Esophagus squamous epithelium (tissue), 4 donors: ENCODE measurements at regions not wholly inside any gene's neighbourhood (a gene's known extent, or its start where the extent isn't known, plus 50 kb on each side); places are given as distances from the start of the nearest gene placed in this dataset.

Experiments used
- CTCF ChIP-seq, 6 experiments: fragments of 450-650 bp in 4 of 6; fragments of 200-600 bp in 2 of 6; sonication (generic) in 2 of 6; IDR thresholded peaks; one replicate each; pipeline ENCODE4 v1.5.1; 2016 to 2019; ENCODE audit warnings: antibody characterized with exemption in 6 of 6, mild to moderate bottlenecking in 4 of 6, moderate library complexity in 4 of 6
- POLR2A ChIP-seq, 4 donors: fragments of 450-650 bp; IDR thresholded peaks; one replicate each; pipeline ENCODE4 v1.6.1; 2017; ENCODE audit warnings: antibody characterized with exemption in 4 of 4, mild to moderate bottlenecking in 4 of 4, moderate library complexity in 3 of 4

- TF ChIP-seq CTCF (IDR thresholded peaks at IDR 0.05) (no peak), POLR2A (IDR thresholded peaks at IDR 0.05) (no peak)
These were observed 58.6 kb downstream of the SOX2 start for GRCh38 chr3:181770296-181770695.
